ENCODE measurements at regions not wholly inside any gene's neighbourhood (a gene's known extent, or its start where the extent isn't known, plus 50 kb on each side); places are given as distances from the start of the nearest gene placed in this dataset.

DNA sequence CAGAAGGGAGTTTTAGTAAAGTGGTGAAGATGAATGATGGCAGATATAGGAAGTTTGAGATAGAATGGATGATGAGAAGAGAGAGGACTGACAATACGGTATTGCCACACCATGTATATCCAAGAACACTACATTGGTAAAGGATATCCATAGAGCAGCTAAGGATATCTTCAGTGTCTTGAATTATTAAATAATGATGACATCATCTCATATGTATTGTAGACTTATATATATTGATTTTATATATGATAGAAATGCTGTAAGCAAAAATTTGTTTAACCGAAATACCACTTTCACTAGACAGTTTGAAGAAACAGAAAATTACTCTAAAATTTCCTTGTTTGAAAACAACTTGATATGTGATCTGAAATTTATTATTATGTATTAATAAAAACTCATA is 89.0 kb downstream of the SEPTIN7 start:
- Histone ChIP-seq H3K4me3 (replicated peaks in 1 of 3; ENCODE audit: insufficient read depth in 1 of 3, low read depth in 1 of 3, low read length in 3 of 3) (no peak overlapping the region), H3K9me1 (replicated peaks; ENCODE audit: control insufficient read depth, extremely low read depth, insufficient read depth, low read length) (no peaks in the 10 kb centered on the region), H3K4me1 (ENCODE audit: control insufficient read depth, extremely low read depth, insufficient read depth, low read length) (no peaks in the 10 kb centered on the region), H3K9me3 (replicated peaks; ENCODE audit: control insufficient read depth, insufficient read depth, low read length) (no peaks in the 10 kb centered on the region), H3K79me2 (ENCODE audit: control insufficient read depth, insufficient read depth, low read length) (peaks cover 2% of the 10 kb centered on the region), H2AFZ (ENCODE audit: low read depth, low read length) (no peak overlapping the region), H3K27me3 (ENCODE audit: control insufficient read depth in 2 of 2, insufficient read depth in 2 of 2, low read length in 2 of 2) (no peaks in the 10 kb centered on the region), H3K36me3 (ENCODE audit: control insufficient read depth in 2 of 2, extremely low read depth in 1 of 2, insufficient read depth in 2 of 2, low read length in 2 of 2) (peaks cover 2% of the 10 kb centered on the region in 2 experiments), H4K20me1 (replicated peaks; ENCODE audit: control insufficient read depth, extremely low read depth, insufficient read depth, low read length) (no peaks in the 10 kb centered on the region), H3K27ac (ENCODE audit: insufficient read depth, low read depth, low read length) (no peak overlapping the region), H3K9ac (replicated peaks; ENCODE audit: extremely low read depth, insufficient read depth, low read length) (no peak overlapping the region), H3K4me2 (ENCODE audit: insufficient read depth, low read length) (no peak overlapping the region)
- ChIA-PET POLR2A (no interaction called here), CTCF (interaction anchor here (0.9 to 1.5 kb wide), 5 partner anchors 8 to 180 kb away, joined by 3 to 4 read pairs (median 3); partner anchors contain the start of gene SEPTIN7)
- dilution Hi-C loops (cut with MboI; ENCODE audit: extremely low pct_ligation_motif_present, low sequenced_read_pairs) (no loop called here), intact Hi-C loops (cut with micrococcal nuclease) (no loop called here)
- BruUV-seq (replicated peaks), result no TSS peak
- TF ChIP-seq POLR2A (IDR thresholded peaks at IDR 0.05; ENCODE audit: low read depth, low read length) (no peak), POLR2AphosphoS5 (IDR thresholded peaks at IDR 0.05; ENCODE audit: insufficient read depth, low read depth, low read length) (no peak), MYC (IDR thresholded peaks at IDR 0.05; ENCODE audit: low read depth, low read length) (no peak), MAX (IDR thresholded peaks at IDR 0.05; ENCODE audit: insufficient read depth, insufficient read length) (no peak), EZH2 (IDR thresholded peaks at IDR 0.05; ENCODE audit: borderline replicate concordance, low read depth, low read length, severe bottlenecking) (no peak), JUN (IDR thresholded peaks at IDR 0.05; ENCODE audit: borderline replicate concordance, insufficient read depth, insufficient read length, low read depth) (no peak), FOS (IDR thresholded peaks at IDR 0.05; ENCODE audit: borderline replicate concordance, insufficient read depth, low read length) (no peak), GATA2 (IDR thresholded peaks at IDR 0.05; ENCODE audit: insufficient read depth, insufficient read length, low read depth, low read length) (no peak)
- TF ChIP-seq, protein P1, sequence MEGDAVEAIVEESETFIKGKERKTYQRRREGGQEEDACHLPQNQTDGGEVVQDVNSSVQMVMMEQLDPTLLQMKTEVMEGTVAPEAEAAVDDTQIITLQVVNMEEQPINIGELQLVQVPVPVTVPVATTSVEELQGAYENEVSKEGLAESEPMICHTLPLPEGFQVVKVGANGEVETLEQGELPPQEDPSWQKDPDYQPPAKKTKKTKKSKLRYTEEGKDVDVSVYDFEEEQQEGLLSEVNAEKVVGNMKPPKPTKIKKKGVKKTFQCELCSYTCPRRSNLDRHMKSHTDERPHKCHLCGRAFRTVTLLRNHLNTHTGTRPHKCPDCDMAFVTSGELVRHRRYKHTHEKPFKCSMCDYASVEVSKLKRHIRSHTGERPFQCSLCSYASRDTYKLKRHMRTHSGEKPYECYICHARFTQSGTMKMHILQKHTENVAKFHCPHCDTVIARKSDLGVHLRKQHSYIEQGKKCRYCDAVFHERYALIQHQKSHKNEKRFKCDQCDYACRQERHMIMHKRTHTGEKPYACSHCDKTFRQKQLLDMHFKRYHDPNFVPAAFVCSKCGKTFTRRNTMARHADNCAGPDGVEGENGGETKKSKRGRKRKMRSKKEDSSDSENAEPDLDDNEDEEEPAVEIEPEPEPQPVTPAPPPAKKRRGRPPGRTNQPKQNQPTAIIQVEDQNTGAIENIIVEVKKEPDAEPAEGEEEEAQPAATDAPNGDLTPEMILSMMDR (IDR thresholded peaks at IDR 0.05; ENCODE audit: extremely low read depth in 1 of 2, insufficient read depth in 1 of 2, low read depth in 1 of 2, low read length in 2 of 2), result no peak
- DNase-seq (ENCODE audit: low read depth, low spot score) (no peak), FAIRE-seq (no peak)

All from endothelial cell of umbilical vein (primary cell).